ENCODE measurements at regions not wholly inside any gene's neighbourhood (a gene's known extent, or its start where the extent isn't known, plus 50 kb on each side); places are given as distances from the start of the nearest gene placed in this dataset.

GRCh38 chr13:26155568-26155967 is 66.5 kb downstream of the RNF6 start:
- no peak for DNase-seq

- DNase-seq, result no peak
Measured at GRCh38 chr13:26133851-26134250, 82.0 kb upstream of the SHISA2 start.

DNA sequence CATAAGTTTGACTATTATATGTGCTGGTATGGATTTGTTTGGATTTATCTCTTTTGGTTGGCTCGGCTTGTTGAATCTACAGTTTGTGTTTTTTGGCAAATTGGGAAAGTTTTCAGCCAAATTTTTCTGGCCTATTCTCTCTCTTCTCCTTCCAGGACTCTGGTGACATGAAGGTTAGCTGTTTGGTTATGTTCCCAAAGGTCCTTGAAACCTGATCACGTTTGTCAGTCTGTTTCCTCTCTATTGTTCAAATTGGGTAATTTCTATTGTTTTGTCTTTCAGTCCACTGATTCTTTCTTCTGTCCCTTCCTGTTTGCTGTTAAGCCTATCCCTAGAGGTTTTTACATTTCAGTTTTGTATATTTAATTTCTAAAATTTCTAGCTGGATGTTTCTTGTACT is 81.5 kb upstream of the SHISA2 start:
- DNase-seq, result no peak

GRCh38 chr13:26132756-26133155 is 80.9 kb upstream of the SHISA2 start:
- peak; percentile 4 for DNase-seq

DNA sequence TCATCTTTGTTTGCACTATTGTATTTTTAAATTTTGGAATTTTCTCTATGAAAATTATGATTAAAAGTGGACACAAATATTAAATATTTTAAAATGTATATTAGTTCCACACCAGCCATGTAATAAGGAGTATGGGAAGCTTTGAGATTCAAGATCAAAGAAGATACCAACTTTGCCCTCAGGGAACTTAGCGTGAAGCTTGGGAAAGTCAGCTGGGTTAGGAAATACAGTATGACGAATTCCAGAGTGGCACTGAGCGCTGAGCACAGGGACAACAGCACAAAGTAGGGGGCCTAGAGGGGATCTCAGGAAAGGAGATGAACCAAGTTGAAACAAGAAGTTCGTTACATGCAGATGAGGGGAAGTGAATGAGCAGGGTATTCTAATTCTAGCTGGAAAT is 76.9 kb upstream of the SHISA2 start:
- DNase-seq, result no peak

DNA sequence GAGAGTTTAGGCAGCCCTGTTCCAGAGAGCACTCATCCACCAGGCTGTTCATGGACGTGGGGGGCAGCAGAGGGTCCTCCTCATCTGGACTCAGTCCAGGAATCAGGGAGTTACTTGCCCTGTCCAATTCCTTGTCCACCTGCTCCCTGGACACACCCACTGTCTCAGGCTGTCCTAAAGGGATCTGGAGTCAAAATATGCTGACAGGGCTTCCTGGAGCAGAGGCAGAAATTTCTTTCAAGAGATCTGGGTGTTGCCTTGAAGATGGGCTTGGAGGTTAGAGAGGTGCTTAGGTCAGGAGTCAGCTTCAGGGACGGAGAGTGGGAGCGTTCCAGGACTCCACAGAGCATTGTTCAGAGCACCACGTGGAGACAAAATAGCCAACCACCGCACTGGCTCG is 65.8 kb upstream of the SHISA2 start:
- no peak for DNase-seq

DNA sequence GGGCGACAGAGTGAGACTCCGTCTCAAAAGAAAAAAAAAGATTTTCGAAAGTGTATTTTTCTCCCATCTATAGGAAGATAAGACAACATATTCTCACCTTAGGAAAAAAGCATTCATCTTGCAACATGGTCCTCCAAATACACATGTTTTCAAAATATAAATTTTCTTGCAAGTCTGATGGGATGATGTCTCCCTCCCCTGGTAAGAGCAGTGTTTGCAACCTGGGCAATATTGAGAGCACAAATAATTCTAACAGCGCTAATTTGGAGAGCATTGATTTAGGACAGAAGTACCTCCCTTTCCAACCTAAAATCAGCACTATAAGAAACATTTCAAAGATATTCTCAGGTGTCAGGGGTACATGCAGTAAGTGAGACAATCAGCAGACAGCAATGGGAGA is 61.0 kb upstream of the SHISA2 start:
- peak; percentile 0 for DNase-seq

DNA sequence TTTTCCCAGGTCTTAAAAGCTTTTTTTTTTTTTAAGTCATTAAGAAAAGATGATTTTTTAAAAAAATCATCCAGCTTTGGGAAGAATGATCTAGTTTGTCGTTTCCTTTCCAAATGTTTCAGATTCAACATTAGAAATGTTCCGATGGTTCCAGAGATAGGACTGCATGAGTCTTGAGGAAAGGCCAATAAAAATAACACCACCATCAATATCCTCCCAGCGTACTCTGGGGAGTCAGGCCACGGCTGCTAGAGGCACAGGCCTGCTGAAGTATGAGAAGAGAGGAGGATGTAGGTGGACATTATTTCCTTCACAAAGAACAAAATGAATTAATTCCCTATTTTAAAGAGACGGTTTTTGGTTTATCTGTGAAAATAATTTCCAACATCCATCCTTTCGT is 60.0 kb upstream of the SHISA2 start:
- no peak for DNase-seq
